ENCODE measurements at regions not wholly inside any gene's neighbourhood (a gene's known extent, or its start where the extent isn't known, plus 50 kb on each side); places are given as distances from the start of the nearest gene placed in this dataset.
"Not testable (repeated sequence)": the region's sequence is repeated elsewhere in the genome, so short reads cannot be mapped to it uniquely, and the experiment has no call there.

GRCh38 chr5:177941386-177941785 is 54.7 kb downstream of the PROP1 start:
- POLR2A ChIA-PET; H3K36me3 ChIP-seq (ENCODE audit: control insufficient read depth in 4 of 4, insufficient read depth in 4 of 4, low read length in 3 of 4); H3K4me3 ChIP-seq (ENCODE audit: control insufficient read depth in 1 of 7, extremely low read depth in 1 of 7, insufficient read depth in 4 of 7, low read depth in 2 of 7, low read length in 6 of 7); H3K27ac ChIP-seq (ENCODE audit: insufficient read depth in 1 of 2, low read depth in 1 of 2, low read length in 2 of 2, poor library complexity in 1 of 2, severe bottlenecking in 2 of 2); DNase-seq; CTCF ChIA-PET; H3K9me3 ChIP-seq (ENCODE audit: control extremely low read depth in 1 of 5, control insufficient read depth in 4 of 5, insufficient read depth in 2 of 5, low read depth in 1 of 5, low read length in 4 of 5); H3K4me1 ChIP-seq (ENCODE audit: control extremely low read depth in 1 of 4, control insufficient read depth in 4 of 4, insufficient read depth in 4 of 4, low read length in 3 of 4): not testable (repeated sequence)
- WGBS (ENCODE audit: insufficient coverage) = 0% methylated on average over 1 of the region's 5 CpGs
- peaks cover 0 to 16% (median 2%) of the 10 kb centered on the region in 5 experiments for H3K27me3 ChIP-seq (replicated peaks in 2 of 5; ENCODE audit: control insufficient read depth in 4 of 5, insufficient read depth in 5 of 5, low read length in 4 of 5)

GRCh38 chr5:177939246-177940171 is 56.5 kb downstream of the PROP1 start:
- H3K4me1 ChIP-seq (ENCODE audit: control extremely low read depth in 1 of 4, control insufficient read depth in 4 of 4, insufficient read depth in 4 of 4, low read length in 3 of 4); H3K36me3 ChIP-seq (ENCODE audit: control insufficient read depth in 4 of 4, insufficient read depth in 4 of 4, low read length in 3 of 4); POLR2A ChIA-PET; H3K27ac ChIP-seq (ENCODE audit: insufficient read depth in 1 of 2, low read depth in 1 of 2, low read length in 2 of 2, poor library complexity in 1 of 2, severe bottlenecking in 2 of 2); H3K9me3 ChIP-seq (ENCODE audit: control extremely low read depth in 1 of 5, control insufficient read depth in 4 of 5, insufficient read depth in 2 of 5, low read depth in 1 of 5, low read length in 4 of 5); CTCF ChIA-PET: not testable (repeated sequence)
- Histone ChIP-seq H3K27me3 (replicated peaks in 2 of 5; ENCODE audit: control insufficient read depth in 4 of 5, insufficient read depth in 5 of 5, low read length in 4 of 5) (peaks cover 0 to 16% (median 2%) of the 10 kb centered on the region in 5 experiments), H3K4me3 (ENCODE audit: control insufficient read depth in 1 of 7, extremely low read depth in 1 of 7, insufficient read depth in 4 of 7, low read depth in 2 of 7, low read length in 6 of 7) (peak overlapping the region in 5 of 7 experiments; percentile 28 to 66 (median 48))
- 0% methylated on average over 13 of the region's 79 CpGs for WGBS (ENCODE audit: insufficient coverage)
- peak in 1 of 3 donors; percentile 17 for DNase-seq

GRCh38 chr5:177938767-177939166 is 57.3 kb downstream of the PROP1 start:
- DNase-seq; H3K36me3 ChIP-seq (ENCODE audit: control insufficient read depth in 4 of 4, insufficient read depth in 4 of 4, low read length in 3 of 4); H3K4me1 ChIP-seq (ENCODE audit: control extremely low read depth in 1 of 4, control insufficient read depth in 4 of 4, insufficient read depth in 4 of 4, low read length in 3 of 4); POLR2A ChIA-PET; H3K27ac ChIP-seq (ENCODE audit: insufficient read depth in 1 of 2, low read depth in 1 of 2, low read length in 2 of 2, poor library complexity in 1 of 2, severe bottlenecking in 2 of 2); H3K9me3 ChIP-seq (ENCODE audit: control extremely low read depth in 1 of 5, control insufficient read depth in 4 of 5, insufficient read depth in 2 of 5, low read depth in 1 of 5, low read length in 4 of 5); CTCF ChIA-PET: not testable (repeated sequence)
- H3K27me3 ChIP-seq (replicated peaks in 2 of 5; ENCODE audit: control insufficient read depth in 4 of 5, insufficient read depth in 5 of 5, low read length in 4 of 5) = peaks cover 0 to 16% (median 2%) of the 10 kb centered on the region in 5 experiments
- WGBS (ENCODE audit: insufficient coverage) = 50% methylated on average over 2 of the region's 7 CpGs
- peak overlapping the region in 3 of 7 experiments; percentile 28 to 66 (median 48) for H3K4me3 ChIP-seq (ENCODE audit: control insufficient read depth in 1 of 7, extremely low read depth in 1 of 7, insufficient read depth in 4 of 7, low read depth in 2 of 7, low read length in 6 of 7)

- H3K27ac ChIP-seq (ENCODE audit: insufficient read depth in 1 of 2, low read depth in 1 of 2, low read length in 2 of 2, poor library complexity in 1 of 2, severe bottlenecking in 2 of 2); H3K4me3 ChIP-seq (ENCODE audit: control insufficient read depth in 1 of 7, extremely low read depth in 1 of 7, insufficient read depth in 4 of 7, low read depth in 2 of 7, low read length in 6 of 7); CTCF ChIA-PET; H3K4me1 ChIP-seq (ENCODE audit: control extremely low read depth in 1 of 4, control insufficient read depth in 4 of 4, insufficient read depth in 4 of 4, low read length in 3 of 4); POLR2A ChIA-PET; H3K9me3 ChIP-seq (ENCODE audit: control extremely low read depth in 1 of 5, control insufficient read depth in 4 of 5, insufficient read depth in 2 of 5, low read depth in 1 of 5, low read length in 4 of 5); H3K36me3 ChIP-seq (ENCODE audit: control insufficient read depth in 4 of 4, insufficient read depth in 4 of 4, low read length in 3 of 4); DNase-seq: not testable (repeated sequence)
- H3K27me3 ChIP-seq (replicated peaks in 2 of 5; ENCODE audit: control insufficient read depth in 4 of 5, insufficient read depth in 5 of 5, low read length in 4 of 5) = peaks cover 0 to 13% (median 2%) of the 10 kb centered on the region in 5 experiments
Observed at GRCh38 chr5:177934233-177934632, 61.8 kb downstream of the PROP1 start.

GRCh38 chr5:177930269-177931022 is 65.6 kb downstream of the PROP1 start:
- 100% methylated on average over 1 of the region's 19 CpGs for WGBS (ENCODE audit: insufficient coverage)

GRCh38 chr5:177929618-177930017 is 66.4 kb downstream of the PROP1 start:
- H3K9me3 ChIP-seq (ENCODE audit: control extremely low read depth in 1 of 5, control insufficient read depth in 4 of 5, insufficient read depth in 2 of 5, low read depth in 1 of 5, low read length in 4 of 5); POLR2A ChIA-PET; H3K4me3 ChIP-seq (ENCODE audit: control insufficient read depth in 1 of 7, extremely low read depth in 1 of 7, insufficient read depth in 4 of 7, low read depth in 2 of 7, low read length in 6 of 7); H3K27ac ChIP-seq (ENCODE audit: insufficient read depth in 1 of 2, low read depth in 1 of 2, low read length in 2 of 2, poor library complexity in 1 of 2, severe bottlenecking in 2 of 2); DNase-seq; H3K36me3 ChIP-seq (ENCODE audit: control insufficient read depth in 4 of 4, insufficient read depth in 4 of 4, low read length in 3 of 4); CTCF ChIA-PET; H3K4me1 ChIP-seq (ENCODE audit: control extremely low read depth in 1 of 4, control insufficient read depth in 4 of 4, insufficient read depth in 4 of 4, low read length in 3 of 4); H3K27me3 ChIP-seq (replicated peaks in 2 of 5; ENCODE audit: control insufficient read depth in 4 of 5, insufficient read depth in 5 of 5, low read length in 4 of 5): not testable (repeated sequence)
- WGBS (ENCODE audit: insufficient coverage) = no CpG with 5 or more reads among the region's 9 CpGs

More at GRCh38 chr5:177930269-177931022, 65.6 kb downstream of the PROP1 start:
- H3K27me3 ChIP-seq (replicated peaks in 2 of 5; ENCODE audit: control insufficient read depth in 4 of 5, insufficient read depth in 5 of 5, low read length in 4 of 5); H3K27ac ChIP-seq (ENCODE audit: insufficient read depth in 1 of 2, low read depth in 1 of 2, low read length in 2 of 2, poor library complexity in 1 of 2, severe bottlenecking in 2 of 2); DNase-seq; H3K36me3 ChIP-seq (ENCODE audit: control insufficient read depth in 4 of 4, insufficient read depth in 4 of 4, low read length in 3 of 4); CTCF ChIA-PET; H3K4me3 ChIP-seq (ENCODE audit: control insufficient read depth in 1 of 7, extremely low read depth in 1 of 7, insufficient read depth in 4 of 7, low read depth in 2 of 7, low read length in 6 of 7); H3K4me1 ChIP-seq (ENCODE audit: control extremely low read depth in 1 of 4, control insufficient read depth in 4 of 4, insufficient read depth in 4 of 4, low read length in 3 of 4); H3K9me3 ChIP-seq (ENCODE audit: control extremely low read depth in 1 of 5, control insufficient read depth in 4 of 5, insufficient read depth in 2 of 5, low read depth in 1 of 5, low read length in 4 of 5); POLR2A ChIA-PET: not testable (repeated sequence)

- H3K4me1 ChIP-seq (ENCODE audit: control extremely low read depth in 1 of 4, control insufficient read depth in 4 of 4, insufficient read depth in 4 of 4, low read length in 3 of 4); DNase-seq; H3K36me3 ChIP-seq (ENCODE audit: control insufficient read depth in 4 of 4, insufficient read depth in 4 of 4, low read length in 3 of 4); H3K27me3 ChIP-seq (replicated peaks in 2 of 5; ENCODE audit: control insufficient read depth in 4 of 5, insufficient read depth in 5 of 5, low read length in 4 of 5); H3K9me3 ChIP-seq (ENCODE audit: control extremely low read depth in 1 of 5, control insufficient read depth in 4 of 5, insufficient read depth in 2 of 5, low read depth in 1 of 5, low read length in 4 of 5); H3K4me3 ChIP-seq (ENCODE audit: control insufficient read depth in 1 of 7, extremely low read depth in 1 of 7, insufficient read depth in 4 of 7, low read depth in 2 of 7, low read length in 6 of 7); POLR2A ChIA-PET; CTCF ChIA-PET; H3K27ac ChIP-seq (ENCODE audit: insufficient read depth in 1 of 2, low read depth in 1 of 2, low read length in 2 of 2, poor library complexity in 1 of 2, severe bottlenecking in 2 of 2): not testable (repeated sequence)
- WGBS (ENCODE audit: insufficient coverage) = no CpG with 5 or more reads among the region's 4 CpGs
Observed at GRCh38 chr5:177927500-177927899, 68.5 kb downstream of the PROP1 start.

Data from common myeloid progenitor, CD34-positive (primary cell).